OCI-LY1 (cell line): ENCODE measurements at regions not wholly inside any gene's neighbourhood (a gene's known extent, or its start where the extent isn't known, plus 50 kb on each side); places are given as distances from the start of the nearest gene placed in this dataset.

Source experiments
- H2AFZ ChIP-seq: fragments of 200-600 bp; sonication (generic), shearing (Covaris generic); 2 replicates; pipeline ENCODE4 v1.6.0; 2014; ENCODE audit warnings: antibody characterized with exemption, mild to moderate bottlenecking, low read length
- H3F3A ChIP-seq: fragments of 200-600 bp; sonication (generic), shearing (Covaris generic); 2 replicates; pipeline ENCODE4 v1.6.0; 2014; ENCODE audit warnings: mild to moderate bottlenecking, antibody characterized with exemption, low read length, moderate library complexity; ENCODE audit not compliant: insufficient read depth
- H3K27ac ChIP-seq: fragments of 200-600 bp; sonication (generic); 2 replicates; pipeline ENCODE4 v1.5.1; 2014; ENCODE audit warnings: low read length, mixed run types, mild to moderate bottlenecking, low read depth; ENCODE audit not compliant: poor library complexity, severe bottlenecking
- H3K27me3 ChIP-seq: fragments of 200-600 bp; sonication (generic); 2 replicates; pipeline ENCODE4 v1.6.0; 2014; ENCODE audit warnings: antibody characterized with exemption, mild to moderate bottlenecking, low read length, moderate library complexity; ENCODE audit not compliant: insufficient read depth
- H3K36me3 ChIP-seq: fragments of 200-600 bp; sonication (generic); 2 replicates; pipeline ENCODE4 v1.6.1; 2014; ENCODE audit warnings: mild to moderate bottlenecking, antibody characterized with exemption, low read length, moderate library complexity, mixed read lengths; ENCODE audit not compliant: insufficient read depth
- H3K4me1 ChIP-seq: fragments of 200-600 bp; sonication (generic); 2 replicates; pipeline ENCODE4 v1.5.1; 2014; ENCODE audit warnings: mild to moderate bottlenecking, low read length, moderate library complexity; ENCODE audit not compliant: insufficient read depth, severe bottlenecking
- H3K4me2 ChIP-seq: fragments of 200-600 bp; sonication (generic), shearing (Covaris generic); 2 replicates; pipeline ENCODE4 v1.6.1; 2014; ENCODE audit warnings: low read length
- H3K4me3 ChIP-seq: fragments of 200-600 bp; sonication (generic); 2 replicates; pipeline ENCODE4 v1.5.1; 2014; ENCODE audit warnings: low read length, low read depth, mild to moderate bottlenecking, mixed read lengths; ENCODE audit not compliant: poor library complexity, severe bottlenecking
- H3K79me2 ChIP-seq: fragments of 200-600 bp; shearing (Covaris generic); 2 replicates; pipeline ENCODE4 v1.6.1; 2016; ENCODE audit warnings: mixed run types, low read length, mixed read lengths; ENCODE audit not compliant: insufficient read depth
- H3K9ac ChIP-seq: fragments of 200-600 bp; sonication (generic), shearing (Covaris generic); 2 replicates; pipeline ENCODE4 v1.6.1; 2014; ENCODE audit warnings: mild to moderate bottlenecking, low read length, mixed read lengths
- H3K9me2 ChIP-seq: fragments of 200-600 bp; sonication (generic), shearing (Covaris generic); 2 replicates; pipeline ENCODE4 v1.6.1; 2014; ENCODE audit warnings: low read depth, mild to moderate bottlenecking, low read length, mixed read lengths
- H3K9me3 ChIP-seq: fragments of 200-600 bp; shearing (Covaris generic); 2 replicates; pipeline ENCODE4 v1.6.1; 2014; ENCODE audit warnings: low read length, mixed read lengths
- H4K20me1 ChIP-seq: fragments of 200-600 bp; sonication (generic), shearing (Covaris generic); 2 replicates; pipeline ENCODE4 v1.6.0; 2016; ENCODE audit warnings: mild to moderate bottlenecking, low read length; ENCODE audit not compliant: insufficient read depth
- CTCF ChIP-seq: fragments of 200-600 bp; sonication (generic), shearing (Covaris generic); IDR thresholded peaks from 2 replicates; pipeline ENCODE4 v1.5.1; 2017; ENCODE audit warnings: mild to moderate bottlenecking, antibody characterized with exemption, low read length, moderate library complexity, mixed read lengths
- EZH2 ChIP-seq: fragments of 200-600 bp; sonication (generic), shearing (Covaris generic); IDR thresholded peaks from 2 replicates; pipeline ENCODE4 v1.8.0; 2017; ENCODE audit warnings: borderline replicate concordance, mixed run types, mild to moderate bottlenecking, antibody characterized with exemption, low read length, moderate library complexity, mixed read lengths

- H3F3A ChIP-seq: no peaks in the 10 kb centered on the region
- H3K27ac ChIP-seq: no peak overlapping the region
- H2AFZ ChIP-seq: no peak overlapping the region
- H4K20me1 ChIP-seq: no peaks in the 10 kb centered on the region
- no peaks in the 10 kb centered on the region for H3K36me3 ChIP-seq
- TF ChIP-seq CTCF (no peak), EZH2 (no peak)
- no peak overlapping the region for H3K9ac ChIP-seq
- H3K27me3 ChIP-seq: no peaks in the 10 kb centered on the region
- no peaks in the 10 kb centered on the region for H3K79me2 ChIP-seq
- no peak overlapping the region for H3K4me2 ChIP-seq
- no peak overlapping the region for H3K4me3 ChIP-seq
- no peaks in the 10 kb centered on the region for H3K4me1 ChIP-seq
- H3K9me3 ChIP-seq: no peaks in the 10 kb centered on the region
- H3K9me2 ChIP-seq: no peaks in the 10 kb centered on the region
Measured at GRCh38 chrX:20452487-20452886, 185.8 kb upstream of the RPS6KA3 start.

- H2AFZ ChIP-seq: no peak overlapping the region
- no peaks in the 10 kb centered on the region for H3K27me3 ChIP-seq
- no peaks in the 10 kb centered on the region for H3K9me3 ChIP-seq
- H3F3A ChIP-seq: no peaks in the 10 kb centered on the region
- no peaks in the 10 kb centered on the region for H3K36me3 ChIP-seq
- H4K20me1 ChIP-seq: no peaks in the 10 kb centered on the region
- H3K27ac ChIP-seq: no peak overlapping the region
- H3K9ac ChIP-seq: no peak overlapping the region
- no peaks in the 10 kb centered on the region for H3K4me1 ChIP-seq
- no peak overlapping the region for H3K4me3 ChIP-seq
- TF ChIP-seq CTCF (no peak), EZH2 (no peak)
- no peaks in the 10 kb centered on the region for H3K79me2 ChIP-seq
- no peaks in the 10 kb centered on the region for H3K9me2 ChIP-seq
- no peak overlapping the region for H3K4me2 ChIP-seq
Measured at GRCh38 chrX:20451929-20452328, 185.2 kb upstream of the RPS6KA3 start.

- no peak overlapping the region for H2AFZ ChIP-seq
- no peak overlapping the region for H3K9ac ChIP-seq
- H3K79me2 ChIP-seq: no peaks in the 10 kb centered on the region
- H3K9me2 ChIP-seq: no peaks in the 10 kb centered on the region
- H3K36me3 ChIP-seq: no peaks in the 10 kb centered on the region
- no peak overlapping the region for H3K27ac ChIP-seq
- TF ChIP-seq CTCF: no peak
- TF ChIP-seq EZH2: no peak
- no peaks in the 10 kb centered on the region for H4K20me1 ChIP-seq
- H3F3A ChIP-seq: no peaks in the 10 kb centered on the region
- no peaks in the 10 kb centered on the region for H3K9me3 ChIP-seq
- no peak overlapping the region for H3K4me2 ChIP-seq
- no peak overlapping the region for H3K4me3 ChIP-seq
- H3K27me3 ChIP-seq: no peaks in the 10 kb centered on the region
- H3K4me1 ChIP-seq: no peaks in the 10 kb centered on the region
Measured at GRCh38 chrX:20445109-20445508, 178.4 kb upstream of the RPS6KA3 start.
